Right lung (tissue), 2 donors: ENCODE measurements at regions not wholly inside any gene's neighbourhood (a gene's known extent, or its start where the extent isn't known, plus 50 kb on each side); places are given as distances from the start of the nearest gene placed in this dataset.

Source experiments
- DNase-seq, 2 donors: peaks; one replicate each; pipeline ENCODE4 v3.0.0-alpha.2; 2013

DNA sequence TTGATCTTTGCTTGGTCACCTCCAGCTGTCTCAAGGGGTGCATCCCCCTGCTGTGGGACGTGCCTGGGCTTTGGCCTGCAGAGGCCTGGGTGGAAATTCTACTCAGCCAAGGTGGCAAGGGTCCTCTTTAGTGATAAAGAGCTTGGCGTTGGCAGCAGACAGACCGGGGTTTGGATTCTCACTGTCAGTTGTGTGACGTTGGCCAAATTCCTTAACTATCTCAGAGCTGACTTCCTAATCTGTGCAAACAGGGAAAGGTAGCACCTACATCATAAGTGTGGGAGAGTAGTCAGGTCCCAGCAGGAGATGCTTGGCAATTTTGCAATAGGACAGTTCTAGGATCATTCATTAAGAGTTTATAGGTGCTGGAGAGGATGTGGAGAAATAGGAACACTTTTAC, 154.3 kb upstream of the GSC start:
- DNase-seq: no peak

DNA sequence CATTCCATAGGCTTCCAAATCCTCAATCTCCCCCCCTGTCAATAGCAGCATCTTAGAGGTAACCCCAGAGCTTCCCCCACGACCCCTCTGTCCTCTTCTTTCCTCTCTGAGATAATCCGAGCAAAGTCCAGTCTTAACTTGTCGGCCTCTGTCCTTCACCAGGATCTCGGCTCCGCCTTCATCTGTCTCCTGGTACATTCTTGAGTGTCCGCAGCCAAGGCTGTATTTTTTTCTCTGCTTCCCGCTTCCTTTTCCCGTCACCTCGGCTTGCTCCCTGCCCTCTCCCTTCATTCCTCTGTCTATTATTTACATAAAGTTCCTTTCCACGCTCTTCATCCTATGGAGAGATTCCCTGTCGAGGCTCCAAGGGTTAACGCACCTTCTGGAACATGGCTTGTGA, 153.9 kb upstream of the GSC start:
- DNase-seq: no peak

DNA sequence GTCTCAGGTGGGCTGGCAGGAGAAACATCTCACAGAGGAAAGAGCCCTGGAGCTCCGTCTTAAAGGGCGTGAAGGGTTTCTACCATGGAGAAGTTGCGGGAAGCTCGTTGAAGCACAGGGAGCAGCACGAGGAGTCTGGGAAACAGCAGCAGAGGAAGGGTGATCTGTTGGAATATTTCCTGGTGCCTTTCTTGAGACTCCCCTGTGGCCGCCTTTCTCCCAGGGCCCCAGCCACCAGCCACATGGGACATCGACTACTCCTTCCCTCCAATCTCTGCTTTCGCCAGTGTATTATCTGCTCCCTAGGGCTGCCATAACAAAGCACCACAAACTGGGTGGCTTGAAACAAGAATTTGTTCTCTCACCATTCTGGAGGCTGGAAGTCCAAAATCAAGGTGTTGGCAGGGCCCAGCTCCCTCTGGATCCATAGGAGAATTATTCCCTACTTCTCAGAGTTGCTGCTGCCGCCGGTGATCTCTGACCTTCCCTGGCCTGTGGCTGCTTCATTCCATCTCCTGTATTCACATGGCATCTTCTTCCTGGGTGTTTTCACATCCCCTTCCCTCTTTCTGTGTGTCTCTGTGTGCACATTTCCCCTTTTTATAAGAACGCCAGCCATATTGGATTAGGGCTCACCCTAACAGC, 152.8 kb upstream of the GSC start:
- DNase-seq: no peak

DNA sequence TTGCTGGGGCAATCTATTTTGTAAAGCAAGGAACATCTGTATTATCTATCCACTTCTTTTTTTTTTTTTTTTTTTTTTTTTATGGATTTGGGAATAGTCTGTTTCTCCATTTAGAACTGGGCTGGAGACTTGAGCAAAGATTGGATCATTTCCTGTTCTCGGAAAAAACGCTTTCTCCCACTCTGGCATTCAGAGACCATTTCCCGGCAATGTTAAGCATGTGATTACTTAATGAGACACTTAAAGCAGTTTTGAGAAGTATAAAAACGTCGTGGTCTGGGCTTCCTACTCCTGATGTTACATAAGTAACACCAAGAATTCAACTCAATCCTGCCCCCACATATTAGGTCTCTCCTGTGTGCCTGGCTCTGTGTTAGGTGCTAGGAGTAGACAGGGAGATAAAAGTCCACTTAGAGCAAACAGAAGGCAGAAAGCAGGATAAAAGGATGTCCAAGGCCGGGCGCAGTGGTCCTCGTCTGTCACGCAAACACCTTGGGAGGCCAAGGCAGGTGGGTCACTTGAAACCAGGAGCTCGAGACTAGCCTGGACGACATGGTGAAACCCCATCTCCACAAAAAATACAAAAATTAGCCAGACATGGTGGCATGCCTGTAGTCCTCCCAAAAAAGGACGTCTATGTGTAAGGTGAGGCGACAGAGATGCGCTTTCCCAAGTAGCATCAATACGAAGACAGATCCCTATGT, 152.1 kb upstream of the GSC start:
- DNase-seq: no peak

DNA sequence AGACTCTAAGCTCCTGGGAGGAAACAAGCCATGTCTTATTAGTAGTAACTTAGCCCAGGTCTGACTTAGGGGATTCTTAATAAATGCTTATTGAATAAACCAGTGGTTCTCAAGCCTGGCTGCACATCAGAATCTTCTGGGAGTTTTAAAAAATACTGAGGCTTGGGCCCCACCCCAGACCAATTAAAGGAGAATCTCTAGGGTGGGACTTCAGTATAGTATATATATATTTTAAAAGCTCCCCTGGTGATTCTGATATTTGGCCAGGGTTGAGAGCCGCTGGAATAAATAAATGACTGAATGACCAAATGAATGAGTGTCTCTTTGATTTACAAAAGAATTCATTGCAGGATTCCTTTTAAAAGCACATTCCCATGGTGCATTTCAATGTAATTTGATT, 151.5 kb upstream of the GSC start:
- DNase-seq: no peak

DNA sequence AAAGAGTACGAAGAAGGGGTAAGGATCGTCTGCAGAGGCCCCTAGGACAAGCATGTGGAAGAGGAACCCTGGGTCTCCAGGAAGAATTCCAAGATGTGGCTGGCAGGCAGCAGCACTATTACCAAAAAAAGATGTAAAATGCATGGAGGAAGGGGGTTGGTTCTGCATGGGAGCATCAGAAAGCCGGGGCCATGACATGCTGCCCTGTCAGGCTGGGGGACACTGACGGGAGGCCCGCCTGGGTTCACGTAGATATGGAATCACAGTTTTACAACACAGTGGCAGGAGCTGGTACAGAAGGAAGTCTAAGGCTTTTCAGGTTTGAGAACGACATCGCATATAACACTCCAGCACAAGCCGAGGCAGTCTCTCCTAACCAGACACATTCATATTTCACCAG, 150.0 kb upstream of the GSC start:
- no peak for DNase-seq

DNA sequence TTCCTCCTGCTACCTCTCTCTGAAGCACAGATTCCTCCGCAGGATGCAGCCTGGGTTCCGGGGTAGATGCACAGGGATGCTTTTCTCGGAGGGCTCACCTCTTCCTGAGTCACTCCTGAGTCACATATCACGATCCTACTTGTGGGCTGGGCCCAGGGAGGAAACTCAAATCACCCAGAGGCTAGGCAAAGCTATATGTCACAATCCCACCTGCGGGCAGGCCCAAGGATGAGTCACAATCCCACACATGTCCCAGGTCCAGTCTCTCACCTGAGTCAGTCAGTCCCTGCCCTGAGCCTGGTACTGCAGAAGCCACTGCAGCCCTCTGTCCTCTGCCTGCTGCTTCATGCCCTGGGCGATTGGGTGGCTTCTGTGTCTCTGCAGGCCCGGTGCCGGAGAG, 149.0 kb upstream of the GSC start:
- DNase-seq: no peak

DNA sequence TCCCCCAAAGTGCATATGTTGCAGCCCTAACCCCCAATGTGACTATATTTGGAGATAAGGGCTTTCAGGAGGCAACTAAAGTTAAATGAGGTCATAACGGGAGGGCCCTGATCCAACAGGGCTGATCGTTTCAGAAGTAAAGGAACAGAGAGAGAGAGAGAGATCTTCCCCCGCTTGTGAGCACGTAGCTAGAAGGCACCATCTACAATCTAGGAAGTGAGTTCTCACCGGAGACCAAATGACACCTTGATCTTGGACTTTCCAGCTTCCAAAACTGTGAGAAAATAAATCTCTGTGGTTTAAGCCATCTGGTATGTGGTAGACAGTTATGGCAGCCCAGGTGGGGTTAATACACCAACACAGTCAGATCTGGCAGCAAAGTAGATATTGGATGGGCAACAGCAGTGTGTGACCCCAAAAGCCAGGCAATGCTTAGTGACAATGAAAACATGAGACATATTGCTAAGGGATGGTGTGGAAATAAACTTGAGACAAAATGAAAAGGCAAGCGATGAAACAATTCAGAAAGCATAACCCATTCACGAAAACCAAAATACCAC, 147.2 kb upstream of the GSC start:
- no peak for DNase-seq

DNA sequence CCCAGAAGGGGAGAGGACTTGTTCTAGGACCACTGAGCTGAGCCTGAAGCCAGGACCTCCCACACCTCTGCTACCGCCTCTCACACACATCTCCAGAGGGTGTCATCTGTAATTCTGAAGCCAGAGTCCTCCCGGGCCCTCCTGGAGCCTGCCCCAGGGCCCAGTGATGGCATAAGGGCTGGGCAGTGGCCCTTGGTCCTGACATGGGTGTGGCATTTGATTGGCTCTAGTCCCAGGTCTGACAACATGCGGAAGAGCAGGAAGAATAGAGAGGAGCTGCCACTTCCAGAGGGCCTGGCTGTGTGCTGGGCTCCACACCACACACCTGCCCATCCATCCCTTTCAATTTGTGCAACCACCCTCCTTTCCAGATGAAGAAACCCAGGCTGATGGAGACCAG, 144.3 kb upstream of the GSC start:
- DNase-seq: no peak

DNA sequence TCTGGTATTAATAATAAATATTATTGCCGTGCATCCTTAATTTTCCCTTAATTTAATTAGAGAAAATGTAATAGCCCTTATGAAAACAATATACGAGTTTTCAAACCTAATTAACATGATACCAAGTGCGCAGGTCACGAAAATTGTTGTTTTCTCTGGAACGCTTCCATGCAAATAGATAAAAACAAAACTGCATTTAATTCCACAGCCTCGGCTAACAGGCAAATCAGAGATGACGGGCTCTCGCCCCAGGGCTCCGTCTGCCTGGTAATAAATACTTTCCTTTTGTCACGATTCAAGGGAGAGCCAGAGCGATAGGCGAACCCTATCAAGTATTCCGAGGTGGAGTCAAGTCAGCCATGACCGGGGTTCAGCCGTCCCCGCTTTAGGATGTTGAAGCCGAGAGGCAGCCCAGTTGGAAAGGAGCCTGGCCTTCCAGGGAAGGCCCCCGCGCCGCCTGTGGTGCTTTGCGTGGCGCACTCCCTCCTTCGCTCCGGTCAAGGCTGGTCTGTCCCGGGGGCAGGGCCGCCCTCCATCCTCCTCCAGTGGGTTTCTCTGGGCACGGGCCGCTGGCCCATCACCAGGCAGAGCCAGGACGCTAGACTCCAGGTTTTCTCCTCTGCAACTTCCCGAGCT, 137.8 kb upstream of the GSC start:
- DNase-seq: no peak

DNA sequence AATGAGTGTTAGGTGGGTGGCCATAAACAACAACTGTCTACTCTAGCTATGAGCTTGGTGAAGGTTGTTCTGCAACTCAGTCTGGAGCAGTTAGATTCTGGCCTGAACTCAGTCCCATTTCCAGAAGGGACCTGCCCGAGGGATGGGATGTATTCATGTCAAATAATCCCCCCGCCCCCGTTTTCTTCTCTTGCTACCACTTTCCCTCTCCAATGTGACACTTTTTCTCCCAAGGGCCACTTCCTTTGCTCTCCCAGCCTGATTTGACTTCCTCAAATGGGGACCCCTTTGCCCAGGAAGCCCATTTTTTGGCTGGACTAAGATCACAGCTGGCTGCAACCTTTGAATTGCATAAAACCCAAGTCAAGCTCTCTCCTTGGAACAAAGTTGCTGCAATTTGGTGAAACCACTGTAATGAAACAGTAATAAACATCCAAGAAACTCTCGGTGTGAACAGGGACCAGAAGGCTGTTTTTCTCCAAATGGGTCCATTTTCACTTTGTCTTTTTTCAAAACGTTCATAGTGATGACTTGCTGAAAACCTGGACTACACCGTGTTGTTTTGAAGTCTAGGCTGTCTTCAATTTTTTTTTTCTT, 137.2 kb upstream of the GSC start:
- no peak for DNase-seq

DNA sequence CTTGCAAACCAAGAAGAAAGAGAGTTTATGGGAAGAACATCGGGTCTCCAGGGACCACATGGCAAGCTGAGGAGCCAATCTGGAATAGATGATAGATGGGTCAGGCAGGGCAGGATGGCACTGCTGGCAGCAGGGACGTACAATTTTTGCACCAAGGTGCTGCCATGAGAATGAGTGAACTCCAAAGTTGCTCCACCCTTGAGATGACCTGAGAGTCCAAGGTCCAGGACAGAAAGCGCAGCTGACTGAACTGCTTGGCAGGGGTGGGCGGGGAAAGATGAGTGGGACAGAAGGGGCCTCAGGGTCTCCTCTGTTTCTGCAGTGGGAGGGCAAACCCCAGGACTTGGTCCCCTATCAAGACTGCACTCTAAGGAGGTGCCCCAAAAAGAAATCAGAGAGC, 136.7 kb upstream of the GSC start:
- no peak for DNase-seq

DNA sequence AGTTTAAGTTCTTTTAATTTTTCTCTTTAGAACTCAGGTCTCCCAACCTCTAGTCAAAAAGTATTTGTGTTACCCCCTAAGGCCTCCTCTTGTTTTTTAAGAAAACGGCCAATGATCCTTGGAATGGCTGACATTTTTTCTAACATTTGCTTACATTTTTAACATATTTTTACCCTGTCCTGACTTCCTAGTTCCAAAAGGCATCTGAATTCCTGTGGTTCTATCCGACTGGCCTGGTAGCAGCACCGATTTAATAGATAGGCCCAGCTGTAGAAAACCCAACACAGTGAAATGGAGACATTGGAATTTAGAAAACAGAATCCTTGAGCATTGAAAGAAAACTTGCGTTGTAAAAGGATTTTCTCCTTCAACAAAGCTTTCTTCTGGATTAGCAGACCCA, 134.7 kb upstream of the GSC start:
- DNase-seq: no peak

DNA sequence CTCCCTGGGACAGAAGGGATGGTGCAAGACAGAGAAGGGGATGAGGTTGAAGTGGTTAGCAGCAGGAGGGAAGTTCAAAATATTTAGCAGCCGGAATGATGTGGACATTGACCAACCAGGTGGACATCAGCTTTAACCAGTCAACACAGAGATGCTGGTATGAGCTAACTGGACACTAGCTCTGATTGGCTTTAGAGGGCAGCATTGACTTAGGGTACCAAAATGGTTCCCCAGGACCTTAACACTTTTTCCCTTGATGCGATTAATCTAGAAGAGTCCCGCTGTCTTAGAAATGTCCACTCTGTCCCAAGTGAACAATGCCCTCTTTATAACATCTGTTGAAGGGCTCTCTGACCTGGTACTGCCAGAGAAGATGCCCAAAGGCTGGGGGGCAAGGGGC, 134.0 kb upstream of the GSC start:
- no peak for DNase-seq

DNA sequence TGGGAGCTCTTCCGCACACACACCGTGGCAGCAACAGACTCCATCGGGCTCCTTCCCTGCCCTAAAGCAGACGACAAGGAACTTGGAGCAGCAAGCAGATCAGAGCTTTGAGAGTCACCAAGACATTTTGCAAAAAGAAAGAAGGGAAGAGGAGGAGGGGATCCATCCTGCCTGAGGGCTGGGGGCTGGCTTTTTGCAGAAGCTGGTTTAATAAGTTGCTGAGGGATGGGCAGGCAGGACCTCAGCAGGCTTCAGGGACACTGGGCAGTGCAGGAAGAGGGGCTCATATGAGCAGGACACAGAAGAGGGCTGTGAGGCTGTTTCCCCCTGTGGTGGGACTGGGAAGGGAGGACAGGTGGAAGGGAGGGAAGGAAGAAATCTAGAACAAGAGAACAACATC, 133.4 kb upstream of the GSC start:
- no peak for DNase-seq

DNA sequence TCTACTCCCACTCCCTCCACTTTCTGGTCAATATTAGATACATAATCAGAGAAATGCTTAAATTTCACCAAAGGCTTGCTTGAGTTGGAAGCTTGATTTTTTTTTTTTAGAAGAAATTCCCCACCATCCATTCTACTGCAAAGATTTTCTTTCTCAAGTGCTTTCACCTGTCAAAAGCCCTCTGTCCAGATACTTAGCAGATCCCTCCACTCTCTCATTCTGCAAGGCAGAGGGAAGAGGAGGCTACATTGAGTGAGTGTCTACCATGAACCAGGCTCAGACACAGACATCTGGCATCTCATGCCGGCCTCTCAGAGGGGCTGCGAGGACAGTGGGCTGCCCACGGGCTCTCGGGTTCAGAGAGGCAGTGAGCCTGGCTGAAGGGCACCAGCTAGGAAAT, 127.6 kb upstream of the GSC start:
- DNase-seq: no peak

DNA sequence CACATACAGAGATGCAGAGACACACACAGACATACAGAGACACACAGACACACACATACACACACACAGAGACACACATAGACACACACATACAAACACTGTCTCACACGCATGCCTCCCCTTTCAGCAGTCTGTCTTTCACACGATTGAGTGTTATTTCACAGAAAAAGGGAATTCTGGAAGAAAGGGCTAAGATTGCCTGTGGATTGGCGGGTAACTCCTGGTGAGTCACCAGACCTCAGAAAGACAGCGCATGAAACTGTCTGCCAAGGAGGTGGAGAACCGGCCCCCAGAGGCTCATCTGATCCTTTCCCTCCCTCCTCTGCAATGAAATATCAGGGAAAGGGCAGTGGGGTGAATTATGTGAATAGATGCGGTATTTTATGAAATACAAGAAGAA, 127.2 kb upstream of the GSC start:
- no peak for DNase-seq

DNA sequence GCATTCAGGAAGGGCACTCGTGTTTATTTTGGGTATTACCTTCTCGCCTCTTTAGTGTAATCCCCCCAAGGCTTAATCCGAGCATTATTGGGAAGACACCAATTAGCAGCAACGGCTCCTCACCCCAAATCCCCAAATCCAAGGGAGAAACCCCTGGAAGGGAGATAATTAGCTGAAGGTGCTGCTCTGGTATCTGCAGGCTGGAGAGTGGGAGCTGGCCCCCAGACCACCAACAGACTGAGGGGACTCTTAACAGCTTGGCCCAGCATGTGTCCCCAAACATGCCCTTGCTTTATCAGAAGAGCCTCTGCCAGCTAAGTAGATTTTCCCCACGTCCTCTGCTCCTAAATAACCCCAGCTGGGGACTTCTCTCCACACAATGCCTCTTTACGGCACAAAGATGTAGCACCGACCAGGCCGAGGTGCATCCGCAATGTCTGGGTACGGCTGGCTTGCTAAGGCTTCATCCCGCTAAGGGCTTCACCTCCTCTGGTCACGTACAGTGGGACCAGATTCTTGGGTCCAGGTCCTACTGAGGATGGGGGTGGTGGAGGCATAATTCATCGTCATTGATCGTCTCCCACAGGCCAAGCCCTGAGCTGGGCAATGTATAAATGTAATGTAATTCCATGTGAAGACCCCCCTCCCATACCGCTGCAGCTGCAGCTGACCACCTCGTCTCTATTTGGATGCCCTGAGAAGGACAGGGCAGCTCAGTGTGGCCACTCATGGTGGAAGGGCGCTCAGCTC, 123.7 kb upstream of the GSC start:
- DNase-seq: no peak

DNA sequence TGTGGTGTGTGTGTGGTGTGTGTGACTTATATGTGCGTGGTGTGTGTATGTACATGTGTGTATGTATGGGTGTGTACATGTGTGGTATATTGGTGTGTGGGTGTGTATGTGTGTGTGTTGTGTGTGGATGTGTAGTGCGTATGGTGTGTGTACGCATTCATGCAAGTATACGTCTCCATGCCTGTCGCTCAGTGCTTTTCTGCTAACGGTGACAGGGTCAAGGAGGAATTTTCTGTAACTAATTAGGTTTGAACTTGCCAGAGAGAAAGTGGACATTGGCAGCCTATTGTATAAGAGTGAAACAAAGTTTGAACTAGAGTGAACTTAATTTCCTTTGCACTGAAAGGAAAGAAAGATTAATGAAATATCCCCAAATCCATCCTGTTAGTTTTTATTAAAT, 120.9 kb upstream of the GSC start:
- DNase-seq: no peak

DNA sequence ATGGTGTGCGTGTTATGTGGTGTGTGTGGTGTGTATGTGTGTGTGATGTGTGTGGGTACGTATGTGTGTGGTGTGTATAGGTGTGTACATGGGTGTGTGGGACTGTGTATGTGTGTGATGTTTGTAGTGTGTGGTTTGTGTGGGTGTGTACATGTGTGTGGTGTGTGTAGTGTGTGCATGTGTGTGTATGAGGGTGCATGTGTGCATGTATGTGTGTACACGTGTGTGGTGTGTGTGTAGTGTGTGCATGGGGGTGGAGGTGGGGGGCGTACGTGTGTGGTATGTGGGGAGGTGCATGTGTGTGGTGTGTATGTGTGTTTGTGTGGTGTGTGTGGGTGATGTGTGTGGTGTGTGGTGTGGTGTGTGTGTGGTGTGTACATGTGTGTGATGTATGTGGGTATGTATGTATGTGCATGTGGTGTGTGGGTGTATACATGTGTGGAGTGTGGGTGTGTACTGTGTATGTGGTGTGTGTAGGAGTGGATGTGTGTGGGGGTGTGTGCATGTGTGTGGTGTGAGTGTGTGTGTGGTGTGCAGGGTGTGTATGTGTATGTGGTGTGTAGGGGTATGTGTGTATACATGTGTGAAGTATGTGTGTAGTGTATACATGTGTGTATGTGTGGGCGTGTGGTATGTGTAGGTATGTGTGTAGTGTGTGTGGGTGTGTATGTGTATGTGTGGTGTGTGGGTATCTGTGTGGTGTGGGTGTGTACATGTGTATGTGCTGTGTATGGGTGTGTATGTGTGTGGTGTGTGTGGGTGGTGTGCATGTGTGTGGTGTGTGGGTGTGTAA, 119.8 kb upstream of the GSC start:
- DNase-seq: no peak

DNA sequence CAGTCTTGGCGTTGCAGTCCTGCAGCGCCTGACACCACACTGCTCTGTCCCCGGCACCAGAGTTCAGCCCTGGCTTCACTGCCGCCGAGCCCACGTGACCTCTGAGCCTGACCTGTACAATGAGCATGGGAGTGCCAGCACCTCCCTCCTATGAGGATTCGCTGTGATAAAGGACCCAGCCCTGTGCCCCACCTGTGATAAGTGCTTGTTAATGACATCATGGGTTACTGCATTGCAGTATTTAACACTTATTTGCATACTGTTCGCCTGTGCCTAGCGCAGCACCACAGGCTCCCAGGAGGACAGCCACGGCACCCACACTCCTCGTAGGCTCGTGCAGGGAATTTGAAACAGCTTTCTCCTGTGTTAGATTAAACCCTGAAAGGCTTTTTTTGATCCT, 118.2 kb upstream of the GSC start:
- DNase-seq: no peak
